Lower leg skin (tissue), 4 donors: ENCODE measurements at regions not wholly inside any gene's neighbourhood (a gene's known extent, or its start where the extent isn't known, plus 50 kb on each side); places are given as distances from the start of the nearest gene placed in this dataset.

ENCODE experiments used
- DNase-seq, 2 donors: peaks; one replicate each; pipeline ENCODE4 v3.0.0-alpha.2; 2019; ENCODE audit warnings: low spot score in 2 of 2
- H3K4me3 ChIP-seq: fragments of 200-600 bp; sonication (generic); 2 replicates; pipeline ENCODE4 v1.5.1; 2017; ENCODE audit warnings: mild to moderate bottlenecking, low read depth; ENCODE audit not compliant: poor library complexity, severe bottlenecking
- POLR2A ChIP-seq, 2 donors: fragments of 450-650 bp; IDR thresholded peaks; one replicate each; pipeline ENCODE4 v1.6.1; 2016 to 2017; ENCODE audit warnings: antibody characterized with exemption in 2 of 2, mild to moderate bottlenecking in 1 of 2, moderate library complexity in 1 of 2
- WGBS, 2 donors: methylation state at CpG; one replicate each; pipeline ENCODE4 v1.1.5; 2018; 5-methylcytosine and 5-hydroxymethylcytosine counted together
- intact Hi-C: fragments of 100-400 bp; cut with DNase I; formaldehyde crosslinking; loops from one replicate; pipeline ENCODE4 v1.15.0; 2023; ENCODE audit warnings: low total_unique reads
- TF ChIP-seq, protein P1 (sequence below), 3 donors: fragments of 450-650 bp; IDR thresholded peaks; one replicate each; pipeline ENCODE4 v1.5.1; 2016; ENCODE audit warnings: antibody characterized with exemption in 3 of 3, mild to moderate bottlenecking in 3 of 3, moderate library complexity in 2 of 3

DNA sequence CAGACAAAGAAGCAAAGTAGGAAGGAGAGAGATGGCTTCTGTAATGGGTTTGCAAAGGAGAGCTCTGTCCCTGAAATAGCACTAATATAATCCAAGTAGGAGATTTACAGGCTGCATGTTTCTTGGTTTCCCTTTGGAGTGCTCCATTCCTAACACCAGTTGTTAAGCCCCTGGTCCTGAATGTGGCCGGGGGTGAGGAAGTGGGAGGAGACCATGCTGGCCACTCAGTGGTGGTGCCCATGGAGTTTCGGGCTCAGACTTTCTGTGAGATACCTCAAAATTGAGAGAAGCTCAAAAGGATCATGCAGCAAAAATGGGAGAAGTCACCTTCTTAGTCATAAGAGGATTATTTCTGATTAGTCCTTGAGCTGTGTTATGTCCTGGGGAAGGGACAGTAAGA, 88.5 kb downstream of the DAD1 start:
- 85 to 96% methylated on average over 2 of the region's 2 CpGs for WGBS, 2 donors

DNA sequence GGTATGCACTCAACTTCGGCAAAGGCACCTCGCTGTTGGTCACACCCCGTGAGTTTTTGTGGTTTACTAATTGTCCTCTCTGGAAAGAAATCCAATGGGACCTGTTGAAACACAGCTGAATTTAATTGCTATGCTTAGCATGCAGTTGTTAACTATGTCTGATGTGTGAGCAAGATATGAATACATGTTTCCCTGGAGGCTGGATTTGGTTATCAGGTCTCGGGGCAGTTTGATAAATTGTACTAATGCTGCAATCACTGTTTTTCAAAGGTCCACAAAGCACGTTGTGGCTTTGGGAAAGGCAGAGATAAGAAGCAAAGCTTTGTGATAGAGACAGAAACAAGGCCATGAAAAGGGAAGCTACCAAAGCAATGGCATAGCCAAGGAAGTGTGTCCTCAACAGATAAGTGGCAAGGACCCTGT, 91.3 kb downstream of the DAD1 start:
- H3K4me3 ChIP-seq, result no peak overlapping the region
- 37 to 49% methylated on average over 5 of the region's 5 CpGs for WGBS, 2 donors
- TF ChIP-seq, protein P1, sequence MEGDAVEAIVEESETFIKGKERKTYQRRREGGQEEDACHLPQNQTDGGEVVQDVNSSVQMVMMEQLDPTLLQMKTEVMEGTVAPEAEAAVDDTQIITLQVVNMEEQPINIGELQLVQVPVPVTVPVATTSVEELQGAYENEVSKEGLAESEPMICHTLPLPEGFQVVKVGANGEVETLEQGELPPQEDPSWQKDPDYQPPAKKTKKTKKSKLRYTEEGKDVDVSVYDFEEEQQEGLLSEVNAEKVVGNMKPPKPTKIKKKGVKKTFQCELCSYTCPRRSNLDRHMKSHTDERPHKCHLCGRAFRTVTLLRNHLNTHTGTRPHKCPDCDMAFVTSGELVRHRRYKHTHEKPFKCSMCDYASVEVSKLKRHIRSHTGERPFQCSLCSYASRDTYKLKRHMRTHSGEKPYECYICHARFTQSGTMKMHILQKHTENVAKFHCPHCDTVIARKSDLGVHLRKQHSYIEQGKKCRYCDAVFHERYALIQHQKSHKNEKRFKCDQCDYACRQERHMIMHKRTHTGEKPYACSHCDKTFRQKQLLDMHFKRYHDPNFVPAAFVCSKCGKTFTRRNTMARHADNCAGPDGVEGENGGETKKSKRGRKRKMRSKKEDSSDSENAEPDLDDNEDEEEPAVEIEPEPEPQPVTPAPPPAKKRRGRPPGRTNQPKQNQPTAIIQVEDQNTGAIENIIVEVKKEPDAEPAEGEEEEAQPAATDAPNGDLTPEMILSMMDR (IDR thresholded peaks at IDR 0.05), result no peak
- TF ChIP-seq POLR2A (IDR thresholded peaks at IDR 0.05), result no peak
- intact Hi-C loops, result no loop called here
- DNase-seq, result no peak

More for the DNA sequence above, 88.5 kb downstream of the DAD1 start:
- TF ChIP-seq POLR2A (IDR thresholded peaks at IDR 0.05), result no peak
- TF ChIP-seq, protein P1 (IDR thresholded peaks at IDR 0.05), result no peak
- intact Hi-C loops, result no loop called here
- no peak for DNase-seq
- no peak overlapping the region for H3K4me3 ChIP-seq

DNA sequence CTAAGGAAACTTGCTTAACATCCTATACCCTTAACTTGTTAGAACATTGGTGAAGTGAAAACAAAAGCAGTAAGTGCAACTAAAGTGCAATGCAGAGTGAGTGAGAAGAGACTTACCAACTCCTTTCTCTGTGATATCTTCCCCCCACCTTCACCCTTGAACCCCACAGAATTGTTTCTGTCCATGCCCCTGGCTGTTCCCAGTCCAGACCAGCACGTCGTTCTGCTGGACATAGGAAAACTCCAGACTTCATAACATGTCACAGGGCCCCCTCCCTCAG, 91.9 kb downstream of the DAD1 start:
- H3K4me3 ChIP-seq, result no peak overlapping the region
- DNase-seq, result no peak
- intact Hi-C loops, result no loop called here
- 88 to 92% methylated on average over 2 of the region's 2 CpGs for WGBS, 2 donors
- TF ChIP-seq POLR2A (IDR thresholded peaks at IDR 0.05), result no peak
- TF ChIP-seq, protein P1 (IDR thresholded peaks at IDR 0.05), result no peak

DNA sequence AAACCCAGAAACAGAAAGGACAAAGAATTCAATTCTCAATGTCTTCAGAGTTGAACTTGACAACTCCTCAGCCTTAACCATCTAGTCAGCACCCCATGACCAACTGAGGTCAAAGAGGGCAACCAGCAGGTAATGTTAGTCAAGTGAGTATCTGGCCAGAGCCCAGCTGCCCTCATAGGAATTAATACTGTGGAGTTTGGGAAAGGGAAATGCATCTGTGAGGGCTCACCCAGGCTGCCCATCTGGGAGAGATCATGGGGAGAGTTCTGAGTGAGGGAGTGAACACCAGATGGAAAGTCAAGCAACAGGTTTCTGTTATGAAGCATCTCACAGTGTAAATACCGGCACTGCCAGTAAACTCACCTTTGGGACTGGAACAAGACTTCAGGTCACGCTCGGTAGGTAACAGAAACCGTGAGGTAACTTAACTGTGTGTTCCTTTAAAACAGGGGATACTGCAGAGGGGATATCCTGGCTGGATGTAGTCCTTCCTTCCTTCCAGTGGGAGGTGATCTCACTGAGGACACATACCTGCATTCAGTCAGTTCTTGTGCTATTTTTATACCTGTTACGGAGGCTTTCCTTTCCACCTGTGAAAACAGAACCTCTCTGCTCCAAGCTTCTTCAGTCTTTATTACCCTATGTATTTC, 94.4 kb downstream of the DAD1 start:
- intact Hi-C loops, result no loop called here
- TF ChIP-seq, protein P1 (IDR thresholded peaks at IDR 0.05), result no peak
- no peak for TF ChIP-seq POLR2A (IDR thresholded peaks at IDR 0.05)
- 69 to 72% methylated on average over 5 of the region's 5 CpGs for WGBS, 2 donors
- no peak overlapping the region for H3K4me3 ChIP-seq
- no peak for DNase-seq

DNA sequence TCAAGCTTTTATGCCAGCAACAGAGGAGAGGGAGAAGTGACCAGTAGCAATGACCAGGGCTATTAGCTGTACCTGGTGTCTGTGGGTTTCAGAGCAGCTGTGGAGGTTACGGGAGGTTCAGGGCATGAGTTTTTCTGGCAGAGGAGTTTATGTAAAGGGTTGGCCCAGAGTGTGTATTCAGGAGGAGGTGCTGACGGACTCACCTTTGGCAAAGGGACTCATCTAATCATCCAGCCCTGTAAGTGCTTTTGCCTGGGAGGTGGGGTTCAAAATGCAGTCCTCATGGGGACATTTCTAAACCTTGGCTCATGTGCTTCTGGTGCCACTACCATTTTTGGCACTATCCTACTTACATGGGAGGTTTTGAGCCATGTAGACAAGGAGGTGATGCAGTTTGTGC, 95.3 kb downstream of the DAD1 start:
- WGBS, 2 donors, result 56 to 58% methylated on average over 2 of the region's 2 CpGs
- no peak for DNase-seq
- H3K4me3 ChIP-seq, result no peak overlapping the region
- TF ChIP-seq, protein P1 (IDR thresholded peaks at IDR 0.05), result no peak
- no peak for TF ChIP-seq POLR2A (IDR thresholded peaks at IDR 0.05)
- intact Hi-C loops, result no loop called here
